Subcutaneous abdominal adipose tissue (tissue), 5 donors: ENCODE measurements at regions not wholly inside any gene's neighbourhood (a gene's known extent, or its start where the extent isn't known, plus 50 kb on each side); places are given as distances from the start of the nearest gene placed in this dataset.

Experiments
- H3K27ac ChIP-seq: one replicate; pipeline ENCODE4 v1.7.0; 2013; ENCODE audit warnings: low read depth, mild to moderate bottlenecking, inconsistent platforms, low read length, moderate library complexity
- H3K27me3 ChIP-seq, 5 donors: one replicate each; pipeline ENCODE4 v1.7.0; 2013; ENCODE audit warnings: low read length in 5 of 5, inconsistent platforms in 1 of 5; ENCODE audit not compliant: control insufficient read depth in 5 of 5, insufficient read depth in 4 of 5
- H3K36me3 ChIP-seq, 5 donors: one replicate each; pipeline ENCODE4 v1.7.0; 2013; ENCODE audit warnings: low read length in 5 of 5; ENCODE audit not compliant: control insufficient read depth in 5 of 5, insufficient read depth in 5 of 5
- H3K4me1 ChIP-seq, 5 donors: one replicate each; pipeline ENCODE4 v1.7.0; 2013; ENCODE audit warnings: low read length in 5 of 5, mild to moderate bottlenecking in 3 of 5, moderate library complexity in 1 of 5; ENCODE audit not compliant: control insufficient read depth in 5 of 5, insufficient read depth in 5 of 5
- H3K4me3 ChIP-seq, 5 donors: one replicate each; pipeline ENCODE4 v1.7.0; 2013; ENCODE audit warnings: low read length in 5 of 5, low read depth in 1 of 5
- H3K9ac ChIP-seq, 5 donors: one replicate each; pipeline ENCODE4 v1.7.0; 2013; ENCODE audit warnings: low read length in 5 of 5, mild to moderate bottlenecking in 4 of 5, moderate library complexity in 3 of 5
- H3K9me3 ChIP-seq, 5 donors: one replicate each; pipeline ENCODE4 v1.7.0; 2013; ENCODE audit warnings: low read length in 5 of 5; ENCODE audit not compliant: control insufficient read depth in 5 of 5
- donor health status: healthy.
- donor health status: healthy.
- donor health status: healthy.
- donor health status: healthy.
- donor health status: healthy.

GRCh38 chr7:41835976-41836530, 133.2 kb upstream of the INHBA start:
- no peak overlapping the region for H3K4me3 ChIP-seq
- H3K9ac ChIP-seq: no peak overlapping the region
- H3K36me3 ChIP-seq: no peaks in the 10 kb centered on the region
- H3K27ac ChIP-seq: peak overlapping the region; percentile 26
- H3K4me1 ChIP-seq: peaks cover 0 to 13% (median 9%) of the 10 kb centered on the region in 5 donors
- peaks cover 0 to 9% (median 0%) of the 10 kb centered on the region in 5 donors for H3K9me3 ChIP-seq
- no peaks in the 10 kb centered on the region for H3K27me3 ChIP-seq

GRCh38 chr7:41834805-41835694, 132.2 kb upstream of the INHBA start:
- no peaks in the 10 kb centered on the region for H3K36me3 ChIP-seq
- peaks cover 0 to 9% (median 0%) of the 10 kb centered on the region in 5 donors for H3K9me3 ChIP-seq
- peak overlapping the region in 1 of 5 donors; percentile 32 for H3K9ac ChIP-seq
- no peaks in the 10 kb centered on the region for H3K27me3 ChIP-seq
- peak overlapping the region; percentile 26 for H3K27ac ChIP-seq
- no peak overlapping the region for H3K4me3 ChIP-seq
- peaks cover 0 to 13% (median 9%) of the 10 kb centered on the region in 5 donors for H3K4me1 ChIP-seq

GRCh38 chr7:41832941-41833340, 130.1 kb upstream of the INHBA start:
- Histone ChIP-seq H3K27ac (no peak overlapping the region), H3K9me3 (peaks cover 0 to 9% (median 0%) of the 10 kb centered on the region in 5 donors), H3K36me3 (no peaks in the 10 kb centered on the region), H3K4me1 (peaks cover 0 to 13% (median 9%) of the 10 kb centered on the region in 5 donors), H3K27me3 (no peaks in the 10 kb centered on the region), H3K9ac (no peak overlapping the region), H3K4me3 (no peak overlapping the region)

GRCh38 chr7:41830271-41830670, 127.4 kb upstream of the INHBA start:
- Histone ChIP-seq H3K27ac (no peak overlapping the region), H3K4me1 (peaks cover 0 to 5% (median 4%) of the 10 kb centered on the region in 5 donors), H3K36me3 (no peaks in the 10 kb centered on the region), H3K9me3 (peaks cover 0 to 9% (median 0%) of the 10 kb centered on the region in 5 donors), H3K9ac (no peak overlapping the region), H3K27me3 (no peaks in the 10 kb centered on the region), H3K4me3 (no peak overlapping the region)

- Histone ChIP-seq H3K4me1 (no peaks in the 10 kb centered on the region), H3K9ac (no peak overlapping the region), H3K4me3 (no peak overlapping the region)
Measured at GRCh38 chr7:41828911-41829310, 126.0 kb upstream of the INHBA start.

GRCh38 chr7:41826641-41827040, 123.8 kb upstream of the INHBA start:
- H3K4me1 ChIP-seq: no peaks in the 10 kb centered on the region
- H3K4me3 ChIP-seq: no peak overlapping the region
- peaks cover 0 to 6% (median 0%) of the 10 kb centered on the region in 5 donors for H3K9me3 ChIP-seq
- no peak overlapping the region for H3K9ac ChIP-seq
- H3K27me3 ChIP-seq: no peaks in the 10 kb centered on the region
- H3K36me3 ChIP-seq: no peaks in the 10 kb centered on the region
- H3K27ac ChIP-seq: no peak overlapping the region

More at GRCh38 chr7:41828911-41829310, 126.0 kb upstream of the INHBA start:
- peaks cover 0 to 9% (median 0%) of the 10 kb centered on the region in 5 donors for H3K9me3 ChIP-seq
- no peaks in the 10 kb centered on the region for H3K36me3 ChIP-seq
- H3K27ac ChIP-seq: no peak overlapping the region
- no peaks in the 10 kb centered on the region for H3K27me3 ChIP-seq

GRCh38 chr7:41825927-41826480, 123.1 kb upstream of the INHBA start:
- Histone ChIP-seq H3K36me3 (no peaks in the 10 kb centered on the region), H3K27me3 (no peaks in the 10 kb centered on the region), H3K9ac (no peak overlapping the region), H3K4me3 (no peak overlapping the region), H3K9me3 (peaks cover 0 to 2% (median 0%) of the 10 kb centered on the region in 5 donors), H3K4me1 (no peaks in the 10 kb centered on the region), H3K27ac (no peak overlapping the region)

- Histone ChIP-seq H3K9me3 (peaks cover 0 to under 1% (median 0%) of the 10 kb centered on the region in 5 donors), H3K9ac (no peak overlapping the region), H3K27me3 (no peaks in the 10 kb centered on the region), H3K36me3 (no peaks in the 10 kb centered on the region), H3K4me3 (no peak overlapping the region), H3K27ac (no peak overlapping the region), H3K4me1 (no peaks in the 10 kb centered on the region)
Measured at GRCh38 chr7:41824284-41824683, 121.4 kb upstream of the INHBA start.

- Histone ChIP-seq H3K27me3 (no peaks in the 10 kb centered on the region), H3K4me1 (no peaks in the 10 kb centered on the region), H3K4me3 (no peak overlapping the region), H3K9ac (no peak overlapping the region), H3K36me3 (no peaks in the 10 kb centered on the region), H3K27ac (no peak overlapping the region), H3K9me3 (no peaks in the 10 kb centered on the region)
Measured at GRCh38 chr7:41822259-41822817, 119.4 kb upstream of the INHBA start.
